HG02885 (cell line): ENCODE measurements at regions not wholly inside any gene's neighbourhood (a gene's known extent, or its start where the extent isn't known, plus 50 kb on each side); places are given as distances from the start of the nearest gene placed in this dataset.
"Not testable (repeated sequence)": the region's sequence is repeated elsewhere in the genome, so short reads cannot be mapped to it uniquely, and the experiment has no call there.

Experiments used
- ATAC-seq: cut with Tn5 transposase; IDR thresholded peaks from one replicate; pipeline ENCODE4 v1.9.1; 2021; ENCODE audit warnings: mild to moderate bottlenecking; ENCODE audit not compliant: unreplicated experiment, poor library complexity

DNA sequence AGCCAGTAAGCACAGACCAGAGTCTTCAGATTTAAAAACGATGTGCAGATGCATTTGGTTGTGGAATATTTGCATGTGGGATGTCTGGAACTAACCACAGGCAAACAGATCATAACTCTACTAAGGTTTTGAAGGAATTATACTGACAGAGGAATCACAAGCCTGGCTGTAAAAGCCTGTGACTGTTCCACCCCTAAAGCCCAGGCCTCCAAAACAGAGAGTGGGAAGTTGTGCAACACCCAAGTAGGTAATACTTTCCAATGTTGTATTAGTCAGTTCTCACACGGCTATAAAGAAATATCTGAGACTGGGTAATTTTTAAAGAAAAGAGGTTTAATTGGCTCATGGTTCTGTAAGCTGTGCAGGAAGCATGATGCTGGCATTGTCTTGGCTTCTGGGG lies 68.1 kb upstream of the DCD start:
- no peak for ATAC-seq

GRCh38 chr12:54713876-54714275 lies 65.7 kb upstream of the DCD start:
- not testable (repeated sequence) for ATAC-seq

- no peak for ATAC-seq
Observed at GRCh38 chr12:54711669-54712068, 63.5 kb upstream of the DCD start.

- no peak for ATAC-seq
Observed at GRCh38 chr12:54708826-54709225, 60.7 kb upstream of the DCD start.

DNA sequence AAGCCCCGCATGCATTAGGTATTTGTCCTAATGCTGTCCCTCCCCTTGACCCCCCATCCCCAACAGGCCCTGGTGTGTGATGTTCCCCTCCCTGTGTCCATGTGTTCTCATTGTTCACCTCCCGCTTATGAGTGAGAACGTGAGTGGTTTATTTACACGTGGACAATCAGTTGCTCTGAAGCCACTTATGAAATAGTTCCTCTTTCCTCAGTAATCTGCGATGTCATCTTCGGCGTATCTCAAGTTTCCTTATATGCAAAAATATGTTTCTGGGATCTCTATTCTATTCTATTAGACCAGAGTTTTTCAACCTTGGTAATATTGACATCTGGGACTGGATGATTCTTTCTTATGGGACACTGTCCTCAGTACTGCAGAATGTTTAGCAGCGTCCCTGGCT lies 56.0 kb upstream of the DCD start:
- ATAC-seq, result no peak

DNA sequence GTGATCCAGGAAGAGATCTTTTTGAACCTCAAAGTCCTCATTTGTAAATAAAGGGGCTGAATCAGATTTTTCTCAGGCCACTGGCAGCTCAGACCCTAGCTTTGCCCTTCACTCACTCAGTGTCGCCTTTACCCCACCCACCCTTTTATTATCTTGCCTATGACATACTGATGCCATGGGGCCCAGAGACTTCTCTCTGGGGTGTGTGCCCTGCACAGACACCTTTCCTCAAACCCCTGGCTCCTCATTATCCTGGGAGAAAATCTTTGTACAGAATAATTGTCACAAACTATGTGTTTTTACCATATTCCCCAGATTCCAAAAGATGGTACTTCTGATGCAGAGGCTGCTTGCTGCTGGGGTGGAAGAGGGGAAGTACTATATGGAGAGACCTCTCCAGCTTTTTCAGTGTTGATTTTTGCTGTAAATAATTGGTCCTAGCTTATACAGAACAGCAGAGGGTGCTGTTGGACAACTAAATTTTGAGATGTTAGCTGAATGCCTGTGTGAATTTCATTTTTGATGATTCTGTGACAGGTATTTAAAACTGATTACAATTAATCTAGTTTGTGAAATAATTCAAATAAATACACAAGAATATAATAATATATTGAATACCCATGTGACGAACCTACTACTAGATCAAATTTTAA lies 53.9 kb upstream of the DCD start:
- no peak for ATAC-seq

DNA sequence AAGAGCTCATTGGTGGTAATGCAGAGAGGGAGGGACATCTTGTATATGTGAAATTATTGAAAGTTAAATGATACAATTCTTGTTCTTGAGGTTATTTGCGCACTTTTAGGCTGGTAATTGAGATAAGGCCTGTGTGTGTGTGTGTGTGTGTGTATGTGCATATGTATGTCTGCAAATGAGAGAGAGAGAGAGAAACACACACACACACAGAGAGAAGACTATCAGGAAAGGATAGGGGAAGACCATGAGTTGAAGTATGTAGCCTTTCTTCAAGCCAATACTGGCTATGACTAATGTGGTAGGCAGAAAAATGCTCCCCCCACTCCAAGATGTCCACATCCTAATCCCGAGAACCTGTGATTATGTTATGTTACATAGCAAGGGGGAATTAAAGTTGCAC lies 52.7 kb upstream of the DCD start:
- ATAC-seq, result no peak

DNA sequence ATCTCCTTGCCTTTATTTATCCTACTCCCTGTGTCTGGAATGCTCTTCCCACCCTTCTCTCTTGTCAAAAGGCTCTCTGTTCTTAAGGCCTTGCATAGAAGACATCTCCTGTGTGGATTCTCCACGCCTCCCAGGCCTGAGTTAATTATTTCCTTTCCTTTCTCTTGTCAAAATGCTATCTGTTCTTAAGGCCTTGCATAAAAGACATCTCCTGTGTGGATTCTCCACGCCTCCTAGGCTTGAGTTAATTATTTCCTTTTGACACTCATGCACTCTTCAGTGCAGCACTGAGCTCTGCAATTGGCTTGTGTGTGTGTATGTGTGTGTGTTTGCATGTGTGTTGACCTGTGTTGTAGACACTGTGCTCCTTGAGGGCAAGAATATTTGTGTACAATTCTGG lies 52.1 kb upstream of the DCD start:
- no peak for ATAC-seq
